Fibroblast of pulmonary artery (primary cell): ENCODE measurements at regions not wholly inside any gene's neighbourhood (a gene's known extent, or its start where the extent isn't known, plus 50 kb on each side); places are given as distances from the start of the nearest gene placed in this dataset.
"Not testable (repeated sequence)": the region's sequence is repeated elsewhere in the genome, so short reads cannot be mapped to it uniquely, and the experiment has no call there.

Source experiments
- DNase-seq: peaks from one replicate; pipeline ENCODE4 v3.0.0-alpha.2; 2010; ENCODE audit warnings: low read depth
- H3K4me3 ChIP-seq: replicated peaks from 2 replicates; pipeline ENCODE4 v1.5.1; 2011; ENCODE audit warnings: low read depth, mild to moderate bottlenecking, control low read depth, low read length, moderate library complexity
- CTCF ChIP-seq: IDR thresholded peaks from 2 replicates; pipeline ENCODE4 v1.5.1; 2011; ENCODE audit warnings: mild to moderate bottlenecking, control low read depth, low read length, inconsistent platforms; ENCODE audit errors: missing control alignments

- no peak for DNase-seq
- no peak for TF ChIP-seq CTCF
- no peak overlapping the region for H3K4me3 ChIP-seq
These were observed 111.5 kb upstream of the HAND1 start for GRCh38 chr5:154589511-154589910.

- not testable (repeated sequence) for H3K4me3 ChIP-seq, DNase-seq
These were observed 110.9 kb upstream of the HAND1 start for GRCh38 chr5:154588833-154589425.

- no peak for TF ChIP-seq CTCF
- no peak overlapping the region for H3K4me3 ChIP-seq
- DNase-seq: no peak
These were observed 110.2 kb upstream of the HAND1 start for GRCh38 chr5:154588091-154588774.

- no peak for TF ChIP-seq CTCF
- H3K4me3 ChIP-seq: no peak overlapping the region
- no peak for DNase-seq
These were observed 109.3 kb upstream of the HAND1 start for GRCh38 chr5:154587123-154588026.

GRCh38 chr5:154583671-154584177 lies 105.7 kb upstream of the HAND1 start:
- H3K4me3 ChIP-seq: no peak overlapping the region
- no peak for TF ChIP-seq CTCF
- DNase-seq: no peak

- TF ChIP-seq CTCF: no peak
- no peak for DNase-seq
- H3K4me3 ChIP-seq: no peak overlapping the region
These were observed 102.4 kb upstream of the HAND1 start for GRCh38 chr5:154580422-154580821.

- DNase-seq: no peak
- no peak overlapping the region for H3K4me3 ChIP-seq
- no peak for TF ChIP-seq CTCF
These were observed 99.4 kb upstream of the HAND1 start for GRCh38 chr5:154577416-154577815.
